ENCODE measurements at regions not wholly inside any gene's neighbourhood (a gene's known extent, or its start where the extent isn't known, plus 50 kb on each side); places are given as distances from the start of the nearest gene placed in this dataset.
"Not testable (repeated sequence)": the region's sequence is repeated elsewhere in the genome, so short reads cannot be mapped to it uniquely, and the experiment has no call there.

DNA sequence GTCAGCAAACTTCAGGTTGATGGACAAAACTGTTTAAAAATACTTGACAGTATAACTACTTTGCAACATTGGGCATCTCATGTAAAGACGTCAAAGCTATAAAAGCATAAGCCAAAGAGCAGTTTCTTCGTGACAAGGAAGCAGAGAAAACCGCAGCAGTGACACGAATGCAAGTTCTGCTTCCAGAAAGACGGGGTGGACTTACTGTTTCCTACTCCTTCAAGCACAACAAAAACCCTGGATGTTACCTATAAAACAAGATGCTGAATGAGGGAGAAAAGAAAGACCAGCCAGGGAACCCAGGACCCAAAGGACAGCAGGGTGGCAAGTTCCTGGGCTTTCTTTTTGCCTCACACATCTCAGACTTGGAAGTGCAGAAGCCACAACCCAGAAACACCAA is 98.0 kb downstream of the DLL1 start:
- DNase-seq: no peak

DNA sequence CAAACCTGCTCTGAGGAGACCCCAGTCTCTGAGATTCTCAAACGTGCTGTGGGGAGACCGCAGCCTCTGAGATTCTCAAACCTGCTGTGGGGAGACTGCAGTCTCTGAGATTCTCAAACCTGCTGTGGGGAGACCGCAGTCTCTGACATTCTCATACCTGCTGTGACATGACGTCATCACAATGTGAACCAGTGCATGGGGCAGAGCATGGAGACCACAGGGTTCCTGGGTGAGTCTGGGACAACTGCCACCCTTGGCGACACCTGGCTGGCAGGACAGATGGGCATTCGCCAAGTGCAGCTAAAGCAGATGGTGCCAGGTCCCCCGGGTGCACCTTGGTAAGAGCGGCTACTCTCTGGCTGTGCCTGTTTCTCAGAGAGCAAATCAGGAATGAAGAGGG is 98.8 kb downstream of the DLL1 start:
- DNase-seq: not testable (repeated sequence)

DNA sequence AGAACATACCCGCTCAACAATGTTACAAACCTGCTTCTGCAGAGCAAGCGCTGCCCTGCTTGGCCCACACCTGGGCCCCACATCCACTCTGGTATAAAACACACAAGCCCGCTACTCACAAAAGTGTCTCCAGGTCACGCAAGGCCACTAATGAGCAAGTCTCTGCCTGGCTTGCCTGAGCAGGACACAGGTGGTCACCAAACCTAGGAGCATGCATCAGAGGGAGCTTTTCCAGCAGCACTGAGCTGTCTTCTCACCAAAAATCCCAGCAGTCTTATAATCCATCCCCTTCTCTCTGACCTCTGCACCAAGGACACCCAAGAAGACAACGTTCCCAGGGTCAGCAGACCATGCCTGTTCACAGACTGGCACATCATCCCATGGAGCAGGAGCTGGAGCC is 100.8 kb downstream of the DLL1 start:
- no peak for DNase-seq

DNA sequence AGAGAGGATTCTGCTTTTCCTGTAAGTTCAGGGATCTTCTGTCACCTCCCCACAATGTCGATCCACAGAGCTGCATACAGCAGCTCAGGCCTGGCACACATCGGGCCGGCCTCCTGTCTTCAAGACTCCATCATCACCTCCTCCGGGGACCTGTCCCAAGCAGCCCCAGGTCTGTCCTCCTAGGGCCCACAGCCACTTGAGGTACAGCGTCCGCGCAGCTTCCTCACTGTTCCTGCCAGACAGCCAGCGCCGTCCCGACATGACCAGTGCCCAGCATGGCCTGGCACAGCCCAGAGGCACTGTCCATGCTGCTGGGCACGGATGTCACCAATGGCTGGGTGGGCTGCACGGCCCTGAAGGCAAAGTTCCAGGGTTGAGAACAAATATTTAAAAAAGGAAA is 101.6 kb downstream of the DLL1 start:
- DNase-seq: no peak

DNA sequence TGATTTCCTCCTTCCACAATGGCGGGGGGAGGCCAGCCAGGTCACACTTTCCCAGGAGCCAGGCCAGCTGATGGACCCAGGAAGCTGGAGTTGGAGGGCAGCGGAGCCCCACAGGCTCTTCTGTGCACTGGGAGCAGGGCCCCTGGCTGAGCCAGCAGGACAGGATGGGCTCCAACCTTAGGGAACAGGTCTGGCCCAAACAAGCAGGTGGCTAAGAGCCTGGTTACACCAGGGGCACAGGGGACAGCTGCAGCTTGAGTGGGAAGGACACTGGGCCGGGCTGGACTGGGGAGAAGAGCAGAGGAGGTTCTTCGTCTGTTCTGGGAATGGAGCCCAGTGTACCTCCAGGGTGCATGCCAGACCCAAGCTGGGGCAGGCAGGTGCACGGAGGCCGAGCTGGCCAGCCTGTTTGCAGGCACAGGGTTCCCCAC is 102.3 kb downstream of the DLL1 start:
- peak; percentile 30 for DNase-seq

DNA sequence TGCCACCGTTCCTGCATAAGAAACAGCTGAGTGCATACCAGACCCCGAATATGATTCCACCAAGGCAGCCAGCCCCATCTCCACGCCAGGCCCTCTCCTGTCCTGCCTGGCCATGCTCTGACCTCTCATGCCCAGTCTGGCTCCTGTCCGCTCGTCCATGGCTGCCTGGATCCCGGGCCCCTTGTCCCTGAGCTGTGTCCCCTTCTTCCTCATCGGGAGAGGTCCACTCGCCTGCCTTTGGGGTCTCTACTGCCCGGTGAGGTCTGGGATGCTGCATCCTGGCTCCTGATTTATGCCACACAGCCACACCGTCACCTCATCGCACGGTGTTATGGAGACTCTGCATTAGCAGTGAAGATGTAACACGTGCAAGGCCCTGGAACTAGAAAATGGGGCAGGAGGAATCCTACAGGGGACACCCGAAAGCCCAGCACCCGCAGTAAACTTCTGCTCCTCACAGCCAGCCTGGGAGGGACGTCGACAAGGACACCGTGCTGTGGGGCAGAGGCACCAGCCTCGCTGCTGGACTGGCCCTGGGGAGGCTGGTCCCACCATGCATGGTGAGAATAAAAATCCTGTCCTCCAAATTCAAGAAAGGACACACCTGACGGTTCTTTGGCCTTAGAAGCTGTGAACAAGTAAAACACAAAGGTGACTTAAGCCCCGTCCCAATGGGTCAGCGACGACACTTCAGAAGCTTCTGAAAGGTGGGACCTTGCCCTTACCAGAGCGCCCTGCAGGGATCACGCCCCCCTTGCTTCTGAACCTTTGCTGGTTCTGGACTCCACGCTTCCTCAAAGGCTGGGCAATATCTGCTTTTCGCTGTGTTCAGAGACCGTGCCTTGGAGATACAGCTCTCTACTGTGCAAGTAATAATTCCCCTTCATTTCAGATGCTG is 103.0 kb downstream of the DLL1 start:
- no peak for DNase-seq

DNA sequence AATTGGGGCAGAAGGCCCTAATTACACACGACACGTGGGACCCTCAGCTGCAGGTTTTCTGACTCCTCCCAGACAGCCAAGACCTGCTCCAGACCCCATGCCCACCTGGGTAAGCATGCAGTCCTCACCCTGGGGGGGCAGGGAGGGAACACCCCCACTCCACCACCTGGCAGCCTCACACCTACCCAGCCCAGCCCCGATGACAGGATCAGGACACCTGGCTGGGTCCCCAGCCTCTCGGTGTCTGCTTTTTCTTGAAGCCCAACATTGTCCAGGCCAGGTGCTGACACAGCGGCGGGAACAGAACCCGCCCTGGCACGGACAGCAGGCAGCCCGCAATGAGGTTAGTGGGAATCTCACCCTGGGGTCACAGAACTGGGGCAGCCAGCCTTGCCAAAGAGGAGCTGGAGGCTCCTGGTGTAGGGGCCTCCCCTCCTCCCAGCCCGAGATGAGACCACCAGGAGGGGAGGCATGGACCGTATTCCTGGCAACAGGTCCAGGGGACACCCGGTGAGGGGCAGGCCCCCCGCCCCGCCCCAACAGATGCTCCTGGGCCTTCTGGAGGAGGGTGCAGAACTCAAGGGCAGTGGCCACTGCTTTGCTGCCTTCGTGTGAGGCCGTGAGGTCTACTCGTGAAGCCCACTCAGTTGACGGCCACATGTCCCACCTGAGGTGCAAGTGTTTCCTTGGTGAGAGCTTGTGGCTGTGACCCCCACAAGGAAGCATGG is 103.8 kb downstream of the DLL1 start:
- DNase-seq: no peak

DNA sequence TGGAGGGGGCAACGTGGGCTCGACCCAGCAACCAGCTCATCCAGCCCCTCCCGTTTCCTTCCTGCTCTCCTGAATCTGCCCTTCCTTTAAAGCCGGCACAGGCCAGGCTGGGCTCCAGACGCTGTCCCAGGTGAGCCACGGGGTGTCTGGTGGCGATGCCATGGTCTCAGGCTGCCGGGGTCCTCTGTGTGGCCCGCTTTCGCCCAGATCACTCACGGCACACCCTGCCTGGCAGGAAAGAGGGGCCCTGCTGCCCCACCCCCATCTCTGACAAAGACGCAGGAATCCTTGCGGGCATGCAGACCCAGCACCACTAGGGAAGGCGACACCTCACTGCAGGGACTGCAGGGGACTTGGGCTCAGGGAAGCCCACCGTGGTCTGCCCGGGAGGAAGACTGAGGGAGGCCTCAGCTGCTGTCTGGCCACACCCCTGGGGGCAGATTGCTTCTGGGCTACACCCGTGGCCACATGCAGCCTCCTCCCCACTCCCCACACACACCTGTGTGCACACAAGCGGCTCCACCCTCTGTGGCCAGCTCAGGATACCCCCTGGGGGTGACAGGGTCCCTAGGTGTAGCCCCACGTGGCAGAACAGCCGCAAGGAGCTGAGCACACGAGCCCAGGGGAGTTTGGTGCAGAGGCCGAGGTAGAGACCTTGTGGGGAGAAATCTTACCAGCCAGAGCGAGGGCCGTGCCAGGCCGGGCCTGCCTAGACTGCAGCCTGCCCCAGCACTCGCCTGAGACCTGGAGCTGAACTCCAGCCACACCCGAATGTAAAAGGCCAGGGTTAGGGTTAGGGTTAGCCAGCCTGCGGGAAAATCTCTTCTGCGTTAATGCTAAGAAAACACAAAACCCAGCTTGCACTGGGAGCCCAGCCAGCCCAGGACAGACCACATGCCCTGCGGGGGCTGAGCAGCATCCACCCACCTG is 104.6 kb downstream of the DLL1 start:
- DNase-seq: no peak

DNA sequence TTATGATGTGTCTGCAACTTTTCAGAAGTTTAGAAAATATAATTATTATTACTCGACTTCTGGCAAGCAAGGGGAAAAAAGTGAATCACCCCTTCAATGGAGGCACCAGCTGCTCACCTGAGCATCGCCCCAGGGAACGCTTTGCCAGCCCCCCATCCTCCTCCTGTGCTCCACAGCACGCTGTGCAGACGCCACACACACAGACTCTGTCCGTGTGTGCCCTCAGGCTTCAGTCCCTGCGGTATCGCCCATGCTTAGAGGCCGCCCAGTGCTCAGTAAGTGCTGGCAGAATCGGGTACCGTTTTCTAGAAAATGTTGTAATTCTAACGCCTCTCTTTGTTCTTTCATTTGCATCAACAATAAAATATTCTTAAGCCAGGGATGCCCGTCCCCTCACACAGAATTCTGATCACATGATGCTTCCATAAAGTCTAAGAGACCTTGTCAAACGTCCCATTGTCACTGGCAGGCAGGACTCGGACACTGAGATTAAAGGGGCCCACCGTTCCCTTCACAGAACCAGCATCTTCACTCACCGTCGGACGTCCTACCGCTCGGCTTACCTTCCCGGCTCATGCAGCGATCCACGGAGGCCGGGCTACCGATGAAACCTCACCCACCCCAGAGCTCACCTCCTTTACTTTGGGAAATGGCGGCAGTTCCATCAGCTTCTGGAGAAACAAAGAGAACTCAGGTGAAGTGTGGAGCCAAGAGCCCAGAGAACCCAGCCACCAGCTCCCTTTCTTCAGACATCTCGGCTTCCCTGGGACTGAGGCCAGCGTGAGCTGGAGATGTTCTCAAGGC is 105.5 kb downstream of the DLL1 start:
- DNase-seq: no peak

DNA sequence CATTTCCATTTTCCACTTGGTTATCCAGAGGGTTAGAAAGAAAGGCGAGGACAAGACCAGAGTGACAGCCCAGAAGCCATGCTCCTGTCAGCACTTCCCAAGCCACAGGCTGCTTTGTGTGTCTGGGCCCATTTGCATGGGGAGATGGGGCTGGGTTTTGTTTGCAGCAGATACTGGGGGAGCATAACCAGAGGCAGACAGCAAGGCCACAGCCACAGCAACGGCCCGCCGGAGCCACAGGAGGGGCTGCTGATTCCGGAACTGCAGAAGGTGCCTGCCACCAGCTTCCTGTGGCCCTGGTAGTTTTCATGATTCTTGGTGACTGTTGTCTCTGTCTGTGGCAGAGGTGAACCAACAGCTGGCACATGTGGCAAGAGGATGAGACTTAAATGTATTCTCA is 106.6 kb downstream of the DLL1 start:
- DNase-seq: no peak

DNA sequence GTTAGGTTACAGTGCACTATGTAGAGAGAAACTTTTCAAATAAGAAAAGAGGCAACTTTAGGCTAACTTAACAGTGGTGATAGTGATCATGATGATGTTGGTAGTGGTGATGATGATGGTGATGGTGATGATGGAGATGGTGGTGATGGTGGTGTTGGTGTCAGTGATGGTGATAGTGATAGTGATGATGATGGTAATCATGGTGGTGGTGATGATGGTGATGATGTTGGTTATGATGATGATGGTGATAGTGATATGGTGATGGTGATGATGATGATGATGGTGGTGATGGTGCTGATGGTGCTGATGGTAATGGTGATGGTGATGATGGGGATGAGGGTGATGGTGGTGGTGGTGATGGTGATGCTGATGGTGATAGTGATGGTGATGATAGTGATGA is 107.4 kb downstream of the DLL1 start:
- no peak for DNase-seq

DNA sequence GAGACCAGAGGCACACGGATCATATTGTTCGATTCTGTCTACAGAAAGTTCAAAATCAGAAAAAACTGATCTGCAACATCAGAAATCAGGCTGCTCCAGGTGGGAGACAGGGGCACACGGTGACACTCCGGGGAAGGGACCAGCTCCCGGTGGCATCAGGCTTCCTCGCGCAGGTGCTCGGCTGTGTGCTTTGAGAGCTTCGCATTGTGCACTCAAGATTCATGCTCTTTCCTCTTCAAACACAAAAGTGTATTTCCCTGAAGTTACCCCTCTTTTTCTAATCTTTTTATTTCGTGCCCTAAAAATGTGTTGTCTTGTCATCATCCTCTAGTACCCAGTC is 108.1 kb downstream of the DLL1 start:
- no peak for DNase-seq

DNA sequence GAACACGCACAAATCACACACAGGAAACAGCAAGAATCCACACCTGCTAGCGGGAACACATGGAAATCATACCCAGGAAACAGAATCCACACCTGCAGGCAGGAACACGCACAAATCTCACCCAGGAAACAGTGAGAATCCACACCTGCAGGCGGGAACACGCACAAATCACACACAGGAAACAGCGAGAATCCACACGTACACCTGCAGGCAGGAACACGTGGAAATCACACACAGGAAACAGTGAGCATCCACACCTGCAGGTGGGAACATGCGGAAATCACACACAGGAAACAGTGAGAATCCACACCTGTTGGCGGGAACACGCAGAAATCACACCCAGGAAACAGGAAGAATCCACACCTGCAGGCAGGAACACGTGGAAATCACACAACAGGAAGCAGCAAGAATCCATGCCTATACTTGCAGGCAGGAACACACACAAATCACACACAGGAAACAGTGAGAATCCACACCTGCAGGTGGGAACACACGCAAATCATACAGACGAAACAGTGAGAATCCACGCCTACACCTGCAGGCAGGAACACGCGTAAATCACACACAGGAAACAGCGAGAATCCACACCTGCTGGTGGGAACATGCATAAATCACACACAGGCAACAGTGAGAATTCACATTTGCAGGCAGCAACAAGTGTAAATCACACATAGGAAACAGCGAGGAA is 108.6 kb downstream of the DLL1 start:
- no peak for DNase-seq

DNA sequence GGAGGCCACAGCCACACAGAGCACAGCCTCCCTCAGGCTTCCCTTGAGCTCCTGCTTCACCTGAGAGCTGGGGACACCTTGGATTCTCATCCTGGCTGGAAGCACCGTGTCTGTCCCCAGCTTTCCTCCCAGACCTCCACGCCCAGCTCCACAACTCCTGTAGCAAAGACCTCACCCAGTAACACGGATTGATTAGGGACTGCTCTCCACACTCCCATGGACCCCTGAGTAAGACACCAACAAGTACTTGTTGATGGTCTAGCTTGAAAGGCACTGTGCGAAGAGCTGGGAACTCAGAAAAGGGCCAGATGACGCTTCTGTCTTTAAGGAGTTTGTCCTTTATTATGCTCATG is 109.6 kb downstream of the DLL1 start:
- DNase-seq: no peak

DNA sequence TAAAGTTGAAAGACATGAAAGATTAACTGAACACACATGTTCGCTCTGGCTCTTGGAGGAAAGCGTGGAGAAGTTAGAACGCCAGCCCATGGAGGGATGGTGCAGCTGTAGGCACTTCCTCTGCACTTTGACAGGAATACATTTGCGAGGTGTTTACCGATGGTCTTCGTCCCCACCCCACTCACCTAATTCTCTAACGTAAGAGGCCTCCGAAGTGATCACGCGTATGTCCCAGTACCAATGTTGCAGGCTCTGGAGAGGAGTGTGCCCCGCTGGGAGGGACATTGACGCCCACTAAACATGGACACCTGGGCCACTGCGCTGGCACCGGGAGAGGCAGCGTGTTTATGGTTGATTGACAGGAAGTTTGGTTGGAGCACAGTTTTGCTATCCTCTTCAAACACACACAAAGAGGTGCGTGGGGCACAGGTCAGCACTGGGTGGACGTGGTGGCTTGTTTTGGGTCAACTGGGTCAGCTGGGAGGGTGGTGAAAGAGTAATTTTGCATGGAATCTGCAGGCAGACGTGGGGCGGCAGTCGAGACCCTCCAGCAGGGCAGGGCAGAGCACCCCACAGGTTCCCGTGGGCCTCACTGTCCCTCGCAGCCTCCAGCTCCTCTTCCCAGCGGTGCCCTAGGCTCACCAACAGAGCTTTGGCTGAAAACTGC is 110.1 kb downstream of the DLL1 start:
- DNase-seq: no peak

DNA sequence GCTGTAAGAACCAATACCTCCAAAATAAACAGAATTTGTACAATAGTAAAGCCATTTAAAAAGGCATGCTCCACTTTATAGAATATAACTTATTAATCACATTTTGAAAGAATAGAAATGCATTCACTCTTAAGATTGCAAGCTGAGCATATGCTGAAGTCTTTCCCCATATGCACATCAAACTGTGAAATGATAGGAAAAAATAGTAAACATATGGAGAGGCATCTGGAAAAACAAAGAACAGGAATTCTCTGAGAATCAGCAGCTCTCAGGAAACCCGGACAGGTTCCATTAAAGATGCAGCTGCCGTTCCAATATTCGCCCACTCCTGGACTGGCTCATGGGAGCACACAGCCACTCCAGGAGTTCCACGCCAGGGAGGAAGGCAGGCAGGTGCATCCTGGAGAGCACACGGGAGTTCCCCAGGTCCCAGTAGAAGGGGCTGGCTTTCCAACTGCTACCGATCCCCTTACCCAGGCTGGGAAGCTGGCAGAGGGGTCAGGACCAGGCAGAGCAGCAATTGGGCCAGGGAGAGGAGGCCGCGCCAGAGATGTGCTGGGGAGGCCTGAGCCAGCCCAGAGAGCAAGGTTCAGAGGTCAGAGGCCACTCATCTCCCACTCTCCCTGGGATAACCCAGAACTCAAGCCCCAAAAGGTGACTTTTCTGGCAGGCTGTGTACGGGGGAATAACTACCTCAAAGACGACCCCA is 111.1 kb downstream of the DLL1 start:
- DNase-seq: no peak

DNA sequence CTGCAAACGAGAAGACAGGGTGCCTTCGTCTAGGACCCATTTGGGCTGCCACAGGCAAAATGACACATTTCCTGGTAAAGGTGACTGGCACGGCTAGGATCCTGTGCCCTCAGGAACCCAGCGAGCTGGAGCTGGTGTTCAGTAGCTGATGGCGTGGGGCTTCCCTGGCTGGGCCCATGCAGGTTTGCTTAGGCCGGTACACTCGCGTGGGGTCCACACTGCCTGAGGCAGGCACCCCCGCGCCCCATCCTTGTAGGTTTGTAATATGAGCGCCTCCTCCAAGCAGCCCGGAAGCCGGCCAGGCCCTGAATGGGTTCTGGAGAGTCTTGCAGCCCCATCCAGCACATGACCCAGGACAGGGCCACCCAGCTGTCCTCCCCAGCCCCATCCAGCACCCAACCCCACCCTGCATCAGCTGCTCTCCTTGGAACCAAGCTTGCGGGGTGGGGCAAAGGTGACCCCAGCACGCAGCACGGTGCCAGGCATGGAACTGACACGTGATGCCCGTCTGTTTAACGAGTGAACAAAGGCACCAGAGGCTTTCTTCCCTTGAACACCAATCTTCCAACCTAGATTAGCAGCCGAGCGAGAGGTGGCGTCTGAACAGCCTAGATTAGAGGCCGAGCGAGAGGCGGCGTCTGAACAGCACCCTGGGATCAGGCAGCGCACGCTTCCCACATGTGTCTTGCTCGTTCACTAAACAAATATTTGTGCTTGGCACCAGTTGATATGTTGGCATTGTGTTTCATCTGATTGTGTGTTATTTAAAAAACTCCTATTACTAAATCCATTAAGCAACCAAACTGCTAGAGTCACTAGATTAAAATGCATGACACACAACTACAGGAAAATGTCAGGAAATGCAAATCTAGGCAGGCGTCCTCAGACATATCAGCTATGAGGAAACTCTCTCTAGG is 112.1 kb downstream of the DLL1 start:
- peak; percentile 42 for DNase-seq

DNA sequence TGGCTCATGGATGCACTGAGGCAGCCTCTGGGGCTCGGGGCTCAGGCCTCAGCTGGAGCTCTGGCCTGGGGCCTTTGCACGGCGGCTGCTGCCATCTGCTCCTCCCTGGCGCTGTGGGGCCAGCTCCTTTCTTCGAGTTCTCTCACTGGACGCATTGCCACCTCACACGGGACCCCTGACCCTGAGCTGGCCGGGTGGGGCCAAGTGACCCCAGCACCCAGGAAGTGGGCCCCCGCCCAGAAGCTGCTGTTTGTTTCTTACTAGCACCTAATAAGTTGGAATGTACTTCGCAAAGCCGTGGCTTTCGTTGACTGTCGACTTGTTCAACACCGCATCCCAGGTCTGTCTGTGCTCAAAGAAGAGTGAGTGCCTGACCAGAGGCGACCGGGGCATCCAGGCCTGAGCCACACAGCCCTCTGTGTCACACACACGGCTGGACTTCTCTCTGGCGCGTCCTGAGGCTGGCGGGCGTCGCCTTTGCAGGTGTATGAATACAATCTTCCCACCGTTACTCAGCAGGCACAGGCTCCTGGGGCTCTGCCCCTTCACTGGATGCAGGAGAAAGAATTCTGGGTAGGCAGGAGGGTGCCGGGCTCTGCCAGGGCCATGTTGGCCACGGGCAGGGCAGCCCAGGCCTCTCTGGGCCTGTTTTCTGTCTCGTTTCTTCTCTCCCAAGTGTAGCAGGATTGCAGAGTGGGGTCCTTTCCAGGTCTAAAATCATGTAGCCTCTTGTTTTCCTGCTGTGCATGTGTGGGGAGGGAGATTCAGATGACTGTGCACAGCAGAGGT is 112.9 kb downstream of the DLL1 start:
- DNase-seq: peak; percentile 46
